ENCODE measurements at regions not wholly inside any gene's neighbourhood (a gene's known extent, or its start where the extent isn't known, plus 50 kb on each side); places are given as distances from the start of the nearest gene placed in this dataset.

DNA sequence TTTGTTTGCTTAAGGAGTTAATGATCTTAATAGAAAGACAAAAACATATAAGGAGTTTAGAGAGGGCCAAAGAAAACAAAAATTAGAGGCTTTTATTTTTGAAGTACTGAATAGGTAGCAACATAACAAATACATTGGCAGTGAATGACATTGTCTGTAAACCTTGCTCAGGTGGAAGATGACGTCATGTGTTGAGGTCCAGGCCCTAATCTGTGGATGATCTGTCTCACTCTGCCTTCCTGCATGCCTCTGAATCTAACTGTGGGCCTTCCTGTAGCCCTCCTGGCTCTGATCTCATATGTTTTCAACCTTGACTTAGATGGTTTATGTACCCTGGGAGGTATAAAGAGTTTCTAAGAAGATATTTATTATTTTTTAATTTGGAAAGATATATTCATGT is 58.1 kb upstream of the DYNAP start:
- no peak for DNase-seq

All from CD4-positive, alpha-beta T cell treated with Interleukin-10 for 1 hour (primary cell).